ENCODE measurements at regions not wholly inside any gene's neighbourhood (a gene's known extent, or its start where the extent isn't known, plus 50 kb on each side); places are given as distances from the start of the nearest gene placed in this dataset.

- TF ChIP-seq MAX (IDR thresholded peaks at IDR 0.05; ENCODE audit: low read depth, low read length) = no peak
- no peak for TF ChIP-seq MYC (IDR thresholded peaks at IDR 0.05; ENCODE audit: low read depth, low read length)
- no peak for TF ChIP-seq CTCF (IDR thresholded peaks at IDR 0.05; ENCODE audit: low read depth, low read length)
- TF ChIP-seq POLR2A (IDR thresholded peaks at IDR 0.05; ENCODE audit: extremely low read depth, insufficient read length) = no peak
Measured at GRCh38 chr14:76320486-76320885, 55.5 kb upstream of the ESRRB start.
